GM12878 (cell line): ENCODE measurements at regions not wholly inside any gene's neighbourhood (a gene's known extent, or its start where the extent isn't known, plus 50 kb on each side); places are given as distances from the start of the nearest gene placed in this dataset.

Experiments
- ATAC-seq: fragments of 200-7000 bp; cut with Tn5 transposase; 3 replicates; pipeline ENCODE4 v1.9.1; 2020; ENCODE audit warnings: mild to moderate bottlenecking, moderate library complexity
- BruUV-seq: library from RNA; stranded (reverse); fragments of 400-500 nt; replicated peaks from 2 replicates; lab custom pipeline; 2021; lab: Mats Ljungman, UMichigan
- CTCF ChIA-PET: fragments of 300-600 bp; sonication (Branson Sonifier 250); formaldehyde crosslinking; extraction: SDS; loops from one replicate; lab custom pipeline; 2021; ENCODE audit warnings: inconsistent platforms; lab: Yijun Ruan, JAX
- POLR2A ChIA-PET: fragments of 350-600 bp; formaldehyde crosslinking; extraction: SDS; loops from one replicate; lab custom pipeline; 2021; ENCODE audit warnings: inconsistent platforms; lab: Charles Lee
- RAD21 ChIA-PET: fragments of 300-600 bp; sonication (Branson Sonifier 250); formaldehyde crosslinking; loops from one replicate; lab custom pipeline; 2023; ENCODE audit warnings: antibody characterized with exemption; ENCODE audit not compliant: unreplicated experiment; lab: Charles Lee
- SMC1A ChIA-PET: fragments of 300-600 bp; sonication (Branson Sonifier 250); formaldehyde crosslinking; loops from one replicate; lab custom pipeline; 2023; ENCODE audit not compliant: unreplicated experiment, uncharacterized antibody; lab: Charles Lee
- DNase-seq: peaks from one replicate; pipeline ENCODE4 v3.0.0-alpha.2; 2011; ENCODE audit warnings: low read depth, low spot score
- FAIRE-seq: peaks from 3 replicates; lab custom pipeline; 2011; peaks lifted over from hg19 to GRCh38; lab: Jason Lieb, UNC
- H2AFZ ChIP-seq: 2 replicates; pipeline ENCODE4 v1.6.0; 2011; ENCODE audit warnings: low read depth, low read length, control low read depth; ENCODE audit not compliant: control insufficient read depth
- H3K27ac ChIP-seq: 2 replicates; pipeline ENCODE4 v1.5.1; 2011; ENCODE audit warnings: control low read depth; ENCODE audit not compliant: control insufficient read depth, insufficient read depth
- H3K27me3 ChIP-seq, 2 experiments: replicated peaks in 1 of 2; 2 replicates each; pipeline versions ENCODE4 v1.6.0 to v1.6.1; 2011; ENCODE audit warnings: low read length in 1 of 2; ENCODE audit not compliant: control insufficient read depth in 2 of 2, insufficient read depth in 2 of 2
- H3K36me3 ChIP-seq, 2 experiments: 2 replicates each; pipeline ENCODE4 v1.5.1; 2011; ENCODE audit warnings: low read length in 1 of 2; ENCODE audit not compliant: control insufficient read depth in 2 of 2, insufficient read depth in 2 of 2
- H3K4me1 ChIP-seq: 2 replicates; pipeline ENCODE4 v1.6.1; 2011; ENCODE audit warnings: mild to moderate bottlenecking, low read length, moderate library complexity, mixed read lengths; ENCODE audit not compliant: control insufficient read depth, insufficient read depth
- H3K4me2 ChIP-seq: 2 replicates; pipeline ENCODE4 v1.6.0; 2011; ENCODE audit warnings: control low read depth; ENCODE audit not compliant: control insufficient read depth, insufficient read depth
- H3K4me3 ChIP-seq: fragments of 200-600 bp; sonication (generic); 2 replicates; pipeline ENCODE4 v1.5.1; 2016
- H3K79me2 ChIP-seq: 2 replicates; pipeline ENCODE4 v1.6.0; 2011; ENCODE audit warnings: low read length; ENCODE audit not compliant: control insufficient read depth, insufficient read depth
- H3K9ac ChIP-seq: 2 replicates; pipeline ENCODE4 v1.8.0; 2011; ENCODE audit warnings: low read length, control low read depth, mixed read lengths; ENCODE audit not compliant: control insufficient read depth, insufficient read depth
- H3K9me3 ChIP-seq: replicated peaks from 3 replicates; pipeline ENCODE4 v1.5.1; 2011; ENCODE audit warnings: mild to moderate bottlenecking, low read length; ENCODE audit not compliant: control insufficient read depth, insufficient read depth
- H4K20me1 ChIP-seq: 2 replicates; pipeline ENCODE4 v1.6.0; 2011; ENCODE audit not compliant: control insufficient read depth, insufficient read depth
- CHD2 ChIP-seq: IDR thresholded peaks from 2 replicates; pipeline ENCODE4 v1.6.1; 2011; ENCODE audit warnings: low read depth, low read length, improper control_type of control experiment, borderline replicate concordance
- DPF2 ChIP-seq: fragments of 450-650 bp; IDR thresholded peaks from 2 replicates; pipeline ENCODE4 v1.6.1; 2017; ENCODE audit warnings: mild to moderate bottlenecking
- E2F8 ChIP-seq: fragments of 450-650 bp; IDR thresholded peaks from 2 replicates; pipeline ENCODE4 v1.6.1; 2018; ENCODE audit warnings: mild to moderate bottlenecking, low read depth, moderate library complexity; ENCODE audit not compliant: partially characterized antibody
- ESRRA ChIP-seq: IDR thresholded peaks from 2 replicates; pipeline ENCODE4 v1.6.1; 2012; ENCODE audit warnings: mild to moderate bottlenecking, low read length, improper control_type of control experiment
- NR2C1 ChIP-seq: fragments of 450-650 bp; IDR thresholded peaks from 2 replicates; pipeline ENCODE4 v1.6.1; 2017; ENCODE audit warnings: antibody characterized with exemption, mild to moderate bottlenecking, moderate library complexity
- WRNIP1 ChIP-seq: IDR thresholded peaks from 2 replicates; pipeline ENCODE4 v1.6.1; 2011; ENCODE audit warnings: low read depth, low read length, improper control_type of control experiment, borderline replicate concordance
- ZBED1 ChIP-seq: IDR thresholded peaks from 2 replicates; pipeline ENCODE4 v1.6.1; 2016; ENCODE audit warnings: borderline replicate concordance
- ZNF384 ChIP-seq: IDR thresholded peaks from 2 replicates; pipeline ENCODE4 v1.6.1; 2012; ENCODE audit warnings: low read depth, mild to moderate bottlenecking, low read length, improper control_type of control experiment, borderline replicate concordance
- WGBS: methylation state at CpG from one replicate; pipeline ENCODE4 v1.1.6; 2016; ENCODE audit warnings: low lambda C conversion rate; ENCODE audit not compliant: insufficient replicate concordance, insufficient coverage; ENCODE audit errors: missing lambda C conversion rate; 5-methylcytosine and 5-hydroxymethylcytosine counted together
- in situ Hi-C: fragments of 300-500 bp; cut with MboI; formaldehyde crosslinking; loops from 9 replicates; pipeline ENCODE4 v1.14.3; 2018; ENCODE audit warnings: mixed read lengths
- intact Hi-C: fragments of 100-400 bp; cut with micrococcal nuclease; formaldehyde crosslinking; loops from one replicate; pipeline ENCODE4 v1.14.2; 2022; ENCODE audit not compliant: unreplicated experiment
- TF ChIP-seq, protein P1 (sequence below): fragments of 450-650 bp; IDR thresholded peaks from 2 replicates; pipeline ENCODE4 v1.6.1; 2017; ENCODE audit warnings: mild to moderate bottlenecking, moderate library complexity

DNA sequence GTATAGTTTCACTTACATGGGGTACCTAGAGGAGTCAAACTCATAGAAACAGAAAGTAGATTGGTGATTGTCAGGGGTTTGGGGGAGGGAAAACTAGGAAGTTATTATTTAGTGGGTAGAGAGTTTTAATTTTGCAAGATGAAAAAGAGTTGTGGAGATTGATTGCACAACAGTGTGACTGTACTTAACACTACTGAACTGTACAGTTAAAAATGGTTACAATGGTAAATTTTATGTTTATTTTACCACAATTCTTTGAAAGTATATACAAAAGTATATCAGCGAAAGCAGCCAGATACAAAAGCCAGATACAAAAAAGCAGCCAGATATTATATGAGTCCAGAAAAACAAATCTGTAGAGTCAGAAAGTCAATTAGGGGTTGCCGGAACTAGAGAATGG lies 247.6 kb downstream of the IPO8 start:
- FAIRE-seq = no peak
- Histone ChIP-seq H3K9ac (no peak overlapping the region), H3K9me3 (no peaks in the 10 kb centered on the region), H3K4me2 (no peak overlapping the region), H3K79me2 (no peaks in the 10 kb centered on the region), H3K36me3 (no peaks in the 10 kb centered on the region), H4K20me1 (no peaks in the 10 kb centered on the region), H3K27ac (no peak overlapping the region), H3K4me3 (no peak overlapping the region), H3K27me3 (no peaks in the 10 kb centered on the region), H2AFZ (no peak overlapping the region), H3K4me1 (no peaks in the 10 kb centered on the region)
- WGBS = 72% methylated on average over 2 of the region's 2 CpGs
- BruUV-seq = no TSS peak
- POLR2A ChIA-PET = no interaction called here
- TF ChIP-seq ESRRA (no peak), DPF2 (no peak), WRNIP1 (no peak), ZNF384 (no peak), CHD2 (no peak), E2F8 (no peak), NR2C1 (no peak), ZBED1 (no peak)
- TF ChIP-seq, protein P1, sequence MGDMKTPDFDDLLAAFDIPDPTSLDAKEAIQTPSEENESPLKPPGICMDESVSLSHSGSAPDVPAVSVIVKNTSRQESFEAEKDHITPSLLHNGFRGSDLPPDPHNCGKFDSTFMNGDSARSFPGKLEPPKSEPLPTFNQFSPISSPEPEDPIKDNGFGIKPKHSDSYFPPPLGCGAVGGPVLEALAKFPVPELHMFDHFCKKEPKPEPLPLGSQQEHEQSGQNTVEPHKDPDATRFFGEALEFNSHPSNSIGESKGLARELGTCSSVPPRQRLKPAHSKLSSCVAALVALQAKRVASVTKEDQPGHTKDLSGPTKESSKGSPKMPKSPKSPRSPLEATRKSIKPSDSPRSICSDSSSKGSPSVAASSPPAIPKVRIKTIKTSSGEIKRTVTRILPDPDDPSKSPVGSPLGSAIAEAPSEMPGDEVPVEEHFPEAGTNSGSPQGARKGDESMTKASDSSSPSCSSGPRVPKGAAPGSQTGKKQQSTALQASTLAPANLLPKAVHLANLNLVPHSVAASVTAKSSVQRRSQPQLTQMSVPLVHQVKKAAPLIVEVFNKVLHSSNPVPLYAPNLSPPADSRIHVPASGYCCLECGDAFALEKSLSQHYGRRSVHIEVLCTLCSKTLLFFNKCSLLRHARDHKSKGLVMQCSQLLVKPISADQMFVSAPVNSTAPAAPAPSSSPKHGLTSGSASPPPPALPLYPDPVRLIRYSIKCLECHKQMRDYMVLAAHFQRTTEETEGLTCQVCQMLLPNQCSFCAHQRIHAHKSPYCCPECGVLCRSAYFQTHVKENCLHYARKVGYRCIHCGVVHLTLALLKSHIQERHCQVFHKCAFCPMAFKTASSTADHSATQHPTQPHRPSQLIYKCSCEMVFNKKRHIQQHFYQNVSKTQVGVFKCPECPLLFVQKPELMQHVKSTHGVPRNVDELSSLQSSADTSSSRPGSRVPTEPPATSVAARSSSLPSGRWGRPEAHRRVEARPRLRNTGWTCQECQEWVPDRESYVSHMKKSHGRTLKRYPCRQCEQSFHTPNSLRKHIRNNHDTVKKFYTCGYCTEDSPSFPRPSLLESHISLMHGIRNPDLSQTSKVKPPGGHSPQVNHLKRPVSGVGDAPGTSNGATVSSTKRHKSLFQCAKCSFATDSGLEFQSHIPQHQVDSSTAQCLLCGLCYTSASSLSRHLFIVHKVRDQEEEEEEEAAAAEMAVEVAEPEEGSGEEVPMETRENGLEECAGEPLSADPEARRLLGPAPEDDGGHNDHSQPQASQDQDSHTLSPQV = no peak
- RAD21 ChIA-PET = no interaction called here
- CTCF ChIA-PET = no interaction called here
- no peak for DNase-seq
- intact Hi-C loops = no loop called here
- no peak for ATAC-seq
- SMC1A ChIA-PET = no interaction called here
- in situ Hi-C loops = no loop called here
